ENCODE measurements at regions not wholly inside any gene's neighbourhood (a gene's known extent, or its start where the extent isn't known, plus 50 kb on each side); places are given as distances from the start of the nearest gene placed in this dataset.

- no peak for DNase-seq (ENCODE audit: low read depth in 4 of 4, low spot score in 2 of 4)
These were observed 378.2 kb upstream of the ROBO2 start for GRCh38 chr3:76661527-76662250.

- DNase-seq (ENCODE audit: low read depth in 4 of 4, low spot score in 2 of 4) = no peak
These were observed 375.1 kb upstream of the ROBO2 start for GRCh38 chr3:76664816-76665215.

DNA sequence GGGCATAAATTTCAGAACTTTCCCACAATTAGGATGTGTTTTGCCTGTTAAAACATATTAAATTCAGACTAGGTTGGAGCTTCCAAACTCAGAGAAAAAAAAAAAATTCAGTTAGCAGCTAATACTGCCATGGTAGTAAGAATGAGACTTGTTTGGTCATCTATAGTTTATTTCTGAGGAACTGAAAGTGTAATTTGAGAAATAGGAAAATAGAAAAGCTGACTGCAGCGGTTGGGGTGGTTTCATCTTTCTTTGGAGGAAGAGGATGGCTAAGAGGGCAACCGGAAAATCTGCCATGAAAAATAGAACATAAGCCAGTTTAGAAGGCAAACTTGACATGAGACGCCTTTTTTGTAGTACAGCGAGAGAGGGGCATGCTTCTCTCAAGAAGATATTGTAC, 371.2 kb upstream of the ROBO2 start:
- no peak for DNase-seq (ENCODE audit: low read depth in 4 of 4, low spot score in 2 of 4)

- DNase-seq (ENCODE audit: low read depth in 4 of 4, low spot score in 2 of 4) = no peak
These were observed 370.6 kb upstream of the ROBO2 start for GRCh38 chr3:76669322-76669721.

DNA sequence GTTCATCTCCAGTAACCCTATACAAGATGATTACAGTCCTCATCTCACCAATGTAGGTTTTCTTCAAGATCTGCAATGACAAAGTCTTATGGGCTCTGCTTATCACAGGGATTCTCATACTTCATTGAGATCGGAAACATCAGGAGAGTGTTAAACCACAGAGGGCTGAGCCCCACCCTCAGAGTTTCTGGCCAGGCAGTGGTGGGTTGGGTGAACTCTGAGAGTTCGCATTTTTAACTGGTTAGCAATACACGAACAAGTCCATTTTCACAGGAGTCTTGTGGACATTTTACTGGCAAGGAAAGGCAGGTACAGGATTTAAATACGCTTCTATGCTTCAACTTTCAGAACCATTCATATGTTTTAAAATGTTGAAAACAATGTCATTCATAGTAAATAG, 366.7 kb upstream of the ROBO2 start:
- DNase-seq (ENCODE audit: low read depth in 4 of 4, low spot score in 2 of 4) = no peak

DNA sequence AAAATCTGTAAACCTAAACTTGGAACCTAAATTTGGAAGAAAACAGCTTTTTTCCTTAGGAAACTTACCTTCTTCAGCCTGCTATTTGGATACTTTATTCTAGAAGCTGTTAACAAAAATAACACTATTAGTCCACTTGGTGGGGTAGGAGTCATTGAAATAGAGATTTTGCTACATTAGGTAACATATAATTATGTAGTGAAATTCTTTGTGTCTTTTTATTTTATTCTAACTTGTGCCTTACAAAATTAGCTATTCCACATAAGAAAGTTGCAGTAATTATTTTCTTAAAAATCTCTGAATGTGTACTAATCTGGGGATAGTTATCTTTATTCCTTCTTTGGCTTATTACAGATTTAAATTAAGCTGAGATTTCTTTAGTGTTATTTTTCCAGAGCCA, 360.4 kb upstream of the ROBO2 start:
- no peak for DNase-seq (ENCODE audit: low read depth in 4 of 4, low spot score in 2 of 4)

DNA sequence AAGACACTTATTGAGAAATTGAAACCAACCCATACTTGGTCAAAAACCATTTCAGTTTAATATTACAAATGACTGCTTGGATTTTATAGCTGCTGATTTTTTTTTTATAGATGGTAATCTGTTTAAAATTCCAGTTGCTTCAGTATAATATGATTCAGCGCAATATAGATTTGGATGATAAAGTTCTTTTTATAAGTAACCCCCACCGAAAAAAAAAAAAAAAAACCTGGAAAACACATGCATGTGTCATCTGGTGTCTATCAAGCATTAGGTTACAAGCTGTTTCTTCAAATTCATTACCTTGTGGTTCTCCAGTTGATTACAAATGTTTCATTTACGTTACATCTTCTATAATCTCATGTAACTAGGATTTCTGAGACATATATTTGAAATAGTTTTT, 356.6 kb upstream of the ROBO2 start:
- no peak for DNase-seq (ENCODE audit: low read depth in 4 of 4, low spot score in 2 of 4)

- no peak for DNase-seq (ENCODE audit: low read depth in 4 of 4, low spot score in 2 of 4)
These were observed 355.0 kb upstream of the ROBO2 start for GRCh38 chr3:76684946-76685345.

DNA sequence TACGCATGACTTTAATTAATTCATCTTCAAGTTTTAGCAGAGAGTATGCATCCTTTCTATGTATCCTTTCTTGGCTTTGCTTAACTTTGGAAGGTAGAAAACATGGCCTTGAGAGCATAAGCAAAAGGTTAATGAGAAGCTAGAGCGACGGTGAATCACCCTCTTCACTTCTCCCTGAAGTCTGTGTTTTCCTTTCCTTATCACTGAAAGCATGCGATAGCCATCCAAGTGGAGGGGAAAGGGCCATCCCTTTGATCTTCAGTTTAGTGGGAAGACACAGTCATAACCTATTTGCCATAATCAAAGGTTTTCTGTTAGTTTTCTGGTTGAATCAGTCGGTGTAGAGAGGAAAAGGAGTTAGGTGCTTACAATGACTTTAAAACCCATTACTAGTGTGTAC, 354.0 kb upstream of the ROBO2 start:
- no peak for DNase-seq (ENCODE audit: low read depth in 4 of 4, low spot score in 2 of 4)

GRCh38 chr3:76687019-76687418, 352.9 kb upstream of the ROBO2 start:
- no peak for DNase-seq (ENCODE audit: low read depth in 4 of 4, low spot score in 2 of 4)

GRCh38 chr3:76694063-76694462, 345.8 kb upstream of the ROBO2 start:
- peak in 1 of 4 donors; percentile 9 for DNase-seq (ENCODE audit: low read depth in 4 of 4, low spot score in 2 of 4)

DNA sequence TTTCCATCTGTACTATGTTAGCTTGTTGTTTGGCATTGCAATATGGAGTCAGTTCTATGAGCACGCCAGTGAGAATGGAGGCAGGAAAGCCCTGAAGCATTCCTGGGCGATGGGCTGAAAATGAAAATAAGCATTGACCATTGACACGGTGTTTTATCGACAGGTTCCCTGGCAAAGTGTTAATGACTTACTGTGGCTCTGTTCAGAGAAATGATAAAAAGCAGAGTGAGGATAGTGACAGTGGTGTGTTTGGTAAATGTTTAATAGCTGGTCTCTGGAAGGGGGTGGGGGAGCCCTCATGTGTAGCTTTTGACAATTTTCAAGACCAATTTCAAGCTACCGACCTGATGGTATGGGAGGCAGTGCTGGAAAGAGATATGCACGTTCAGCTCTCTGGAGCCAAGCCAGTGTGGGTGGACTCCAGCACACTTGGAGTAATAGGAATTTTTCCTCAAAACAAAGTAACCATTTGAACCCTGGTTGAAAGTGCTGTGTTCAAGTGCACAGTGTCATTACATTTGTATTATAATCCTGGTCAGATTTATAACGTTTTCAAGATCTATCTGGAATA, 341.7 kb upstream of the ROBO2 start:
- no peak for DNase-seq (ENCODE audit: low read depth in 4 of 4, low spot score in 2 of 4)

- no peak for DNase-seq (ENCODE audit: low read depth in 4 of 4, low spot score in 2 of 4)
These were observed 340.1 kb upstream of the ROBO2 start for GRCh38 chr3:76699846-76700245.

- no peak for DNase-seq (ENCODE audit: low read depth in 4 of 4, low spot score in 2 of 4)
These were observed 339.6 kb upstream of the ROBO2 start for GRCh38 chr3:76700323-76700722.

DNA sequence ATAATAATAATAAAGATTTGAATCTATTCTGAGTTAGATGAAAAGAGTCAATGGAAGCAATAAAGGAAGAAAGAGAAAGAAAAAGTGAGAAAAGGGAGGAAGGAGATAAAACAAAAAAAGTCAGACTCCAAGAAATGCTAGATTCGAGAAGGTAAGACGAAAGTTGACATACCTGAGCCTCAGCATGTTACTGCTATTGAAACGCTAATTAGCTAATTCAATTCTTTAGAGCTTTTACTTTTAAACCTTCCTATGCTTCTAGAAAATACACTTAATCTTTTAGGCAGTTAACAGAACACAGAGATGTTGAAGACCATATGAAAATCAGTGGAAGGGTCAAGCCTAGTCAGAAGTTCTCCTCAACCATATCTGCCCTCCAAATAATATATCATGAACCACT, 337.2 kb upstream of the ROBO2 start:
- DNase-seq (ENCODE audit: low read depth in 4 of 4, low spot score in 2 of 4) = no peak

GRCh38 chr3:76715426-76715825, 324.5 kb upstream of the ROBO2 start:
- DNase-seq (ENCODE audit: low read depth in 4 of 4, low spot score in 2 of 4) = no peak

DNA sequence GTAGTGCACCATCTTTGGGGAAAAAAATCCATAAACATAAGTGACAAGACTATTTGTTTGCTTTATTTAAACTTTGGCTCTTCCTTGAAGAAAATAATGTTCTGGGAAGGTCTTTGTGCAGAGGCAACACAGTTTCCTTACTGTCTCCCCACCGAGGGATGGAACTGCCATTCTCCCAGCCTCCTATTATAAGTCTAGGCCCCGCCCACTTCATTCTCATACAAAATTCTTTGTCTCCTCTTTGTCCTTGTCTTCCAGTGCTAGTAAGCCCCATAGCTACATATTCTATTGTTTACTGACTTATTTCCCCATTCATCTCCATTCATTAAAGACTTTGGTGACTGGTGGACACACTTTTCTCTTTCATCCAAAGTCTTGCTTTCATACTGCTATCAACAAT, 316.5 kb upstream of the ROBO2 start:
- no peak for DNase-seq (ENCODE audit: low read depth in 4 of 4, low spot score in 2 of 4)

- no peak for DNase-seq (ENCODE audit: low read depth in 4 of 4, low spot score in 2 of 4)
These were observed 315.8 kb upstream of the ROBO2 start for GRCh38 chr3:76724075-76724474.

GRCh38 chr3:76724706-76725105, 315.2 kb upstream of the ROBO2 start:
- no peak for DNase-seq (ENCODE audit: low read depth in 4 of 4, low spot score in 2 of 4)

DNA sequence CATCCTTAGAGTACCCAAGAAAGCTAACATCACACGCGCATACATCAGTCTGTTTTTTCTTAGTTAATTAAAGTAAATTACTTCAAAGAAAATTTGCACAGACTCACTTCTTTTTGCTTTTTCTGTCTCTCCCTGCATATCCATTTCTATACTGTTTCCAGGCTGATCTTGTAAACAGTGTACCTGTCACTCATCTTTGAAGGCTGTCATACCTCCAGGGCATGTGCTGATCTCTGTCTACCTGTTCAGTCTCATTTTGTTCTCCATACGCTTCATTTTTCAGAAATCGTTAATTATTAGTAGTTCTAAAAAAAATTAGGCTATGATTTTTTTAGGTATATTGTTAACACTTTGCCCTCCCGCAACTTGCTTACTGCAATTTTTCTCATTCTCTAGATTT, 313.9 kb upstream of the ROBO2 start:
- no peak for DNase-seq (ENCODE audit: low read depth in 4 of 4, low spot score in 2 of 4)

DNA sequence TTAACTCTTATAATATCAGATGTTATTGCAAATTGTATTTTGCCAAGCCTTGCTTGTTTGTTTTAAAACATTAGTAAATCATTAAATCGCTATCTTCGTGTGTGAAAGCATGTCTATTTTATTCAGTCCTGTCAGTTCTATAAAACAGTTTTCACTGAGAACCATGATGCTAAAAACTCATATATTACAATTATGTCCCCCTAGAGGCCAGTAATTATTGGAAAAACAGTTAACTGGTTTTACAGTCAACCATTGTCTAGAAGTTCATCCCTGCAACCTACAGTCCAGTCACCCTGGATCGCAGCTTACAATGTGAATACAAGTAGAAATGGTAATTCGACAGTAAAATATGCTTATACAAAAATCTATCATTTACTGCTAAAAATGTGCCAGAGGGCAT, 311.5 kb upstream of the ROBO2 start:
- no peak for DNase-seq (ENCODE audit: low read depth in 4 of 4, low spot score in 2 of 4)

GRCh38 chr3:76731471-76731870, 308.4 kb upstream of the ROBO2 start:
- no peak for DNase-seq (ENCODE audit: low read depth in 4 of 4, low spot score in 2 of 4)

Measured in left renal cortex interstitium (tissue), 4 donors.